ENCODE measurements at regions not wholly inside any gene's neighbourhood (a gene's known extent, or its start where the extent isn't known, plus 50 kb on each side); places are given as distances from the start of the nearest gene placed in this dataset.
"Not testable (repeated sequence)": the region's sequence is repeated elsewhere in the genome, so short reads cannot be mapped to it uniquely, and the experiment has no call there.

- no peak overlapping the region for H3K4me3 ChIP-seq (ENCODE audit: low read length)
- H3K4me1 ChIP-seq (ENCODE audit: control insufficient read depth, low read depth, low read length), result no peaks in the 10 kb centered on the region
- no peak overlapping the region for H3K27ac ChIP-seq (ENCODE audit: low read length)
- peaks cover 31% of the 10 kb centered on the region for H3K9me3 ChIP-seq (ENCODE audit: control insufficient read depth, low read depth, low read length)
- no peaks in the 10 kb centered on the region for H3K27me3 ChIP-seq (ENCODE audit: control insufficient read depth, insufficient read depth, low read length)
- H3K9ac ChIP-seq (ENCODE audit: low read length), result no peak overlapping the region
- no peaks in the 10 kb centered on the region for H3K36me3 ChIP-seq (ENCODE audit: control insufficient read depth, low read depth, low read length)
Measured at GRCh38 chr4:116018831-116019230, 905.4 kb upstream of the NDST4 start.

GRCh38 chr4:116016201-116016600, 902.8 kb upstream of the NDST4 start:
- H3K27me3 ChIP-seq (ENCODE audit: control insufficient read depth, insufficient read depth, low read length), result no peaks in the 10 kb centered on the region
- peaks cover 32% of the 10 kb centered on the region for H3K9me3 ChIP-seq (ENCODE audit: control insufficient read depth, low read depth, low read length)
- H3K36me3 ChIP-seq (ENCODE audit: control insufficient read depth, low read depth, low read length), result no peaks in the 10 kb centered on the region
- no peaks in the 10 kb centered on the region for H3K4me1 ChIP-seq (ENCODE audit: control insufficient read depth, low read depth, low read length)
- no peak overlapping the region for H3K9ac ChIP-seq (ENCODE audit: low read length)
- H3K4me3 ChIP-seq (ENCODE audit: low read length), result no peak overlapping the region
- H3K27ac ChIP-seq (ENCODE audit: low read length), result no peak overlapping the region

- H3K27ac ChIP-seq (ENCODE audit: low read length), result no peak overlapping the region
Measured at GRCh38 chr4:116015549-116015948, 902.1 kb upstream of the NDST4 start.

GRCh38 chr4:116015062-116015461, 901.6 kb upstream of the NDST4 start:
- H3K9ac ChIP-seq (ENCODE audit: low read length), result no peak overlapping the region
- peaks cover 27% of the 10 kb centered on the region for H3K9me3 ChIP-seq (ENCODE audit: control insufficient read depth, low read depth, low read length)
- H3K27me3 ChIP-seq (ENCODE audit: control insufficient read depth, insufficient read depth, low read length), result no peaks in the 10 kb centered on the region
- H3K27ac ChIP-seq (ENCODE audit: low read length), result no peak overlapping the region
- H3K36me3 ChIP-seq (ENCODE audit: control insufficient read depth, low read depth, low read length), result no peaks in the 10 kb centered on the region
- H3K4me3 ChIP-seq (ENCODE audit: low read length), result no peak overlapping the region
- no peaks in the 10 kb centered on the region for H3K4me1 ChIP-seq (ENCODE audit: control insufficient read depth, low read depth, low read length)

More at GRCh38 chr4:116015549-116015948, 902.1 kb upstream of the NDST4 start:
- Histone ChIP-seq H3K27me3 (ENCODE audit: control insufficient read depth, insufficient read depth, low read length) (no peaks in the 10 kb centered on the region), H3K36me3 (ENCODE audit: control insufficient read depth, low read depth, low read length) (no peaks in the 10 kb centered on the region), H3K4me1 (ENCODE audit: control insufficient read depth, low read depth, low read length) (no peaks in the 10 kb centered on the region), H3K9me3 (ENCODE audit: control insufficient read depth, low read depth, low read length) (peaks cover 27% of the 10 kb centered on the region), H3K9ac (ENCODE audit: low read length) (no peak overlapping the region), H3K4me3 (ENCODE audit: low read length) (no peak overlapping the region)

GRCh38 chr4:116010923-116011322, 897.5 kb upstream of the NDST4 start:
- H3K27ac ChIP-seq (ENCODE audit: low read length), result no peak overlapping the region
- peaks cover 22% of the 10 kb centered on the region for H3K9me3 ChIP-seq (ENCODE audit: control insufficient read depth, low read depth, low read length)
- no peaks in the 10 kb centered on the region for H3K36me3 ChIP-seq (ENCODE audit: control insufficient read depth, low read depth, low read length)
- no peak overlapping the region for H3K4me3 ChIP-seq (ENCODE audit: low read length)
- H3K27me3 ChIP-seq (ENCODE audit: control insufficient read depth, insufficient read depth, low read length), result no peaks in the 10 kb centered on the region
- no peak overlapping the region for H3K9ac ChIP-seq (ENCODE audit: low read length)
- H3K4me1 ChIP-seq (ENCODE audit: control insufficient read depth, low read depth, low read length), result no peaks in the 10 kb centered on the region

GRCh38 chr4:116005806-116006088, 892.3 kb upstream of the NDST4 start:
- Histone ChIP-seq H3K9me3 (ENCODE audit: control insufficient read depth, low read depth, low read length) (no peaks in the 10 kb centered on the region), H3K4me1 (ENCODE audit: control insufficient read depth, low read depth, low read length) (no peaks in the 10 kb centered on the region), H3K4me3 (ENCODE audit: low read length) (no peak overlapping the region), H3K9ac (ENCODE audit: low read length) (no peak overlapping the region), H3K27me3 (ENCODE audit: control insufficient read depth, insufficient read depth, low read length) (no peaks in the 10 kb centered on the region), H3K27ac (ENCODE audit: low read length) (no peak overlapping the region), H3K36me3 (ENCODE audit: control insufficient read depth, low read depth, low read length) (no peaks in the 10 kb centered on the region)

- no peaks in the 10 kb centered on the region for H3K9me3 ChIP-seq (ENCODE audit: control insufficient read depth, low read depth, low read length)
- H3K4me1 ChIP-seq (ENCODE audit: control insufficient read depth, low read depth, low read length), result no peaks in the 10 kb centered on the region
- no peak overlapping the region for H3K4me3 ChIP-seq (ENCODE audit: low read length)
- no peaks in the 10 kb centered on the region for H3K36me3 ChIP-seq (ENCODE audit: control insufficient read depth, low read depth, low read length)
- H3K27ac ChIP-seq (ENCODE audit: low read length), result no peak overlapping the region
- H3K27me3 ChIP-seq (ENCODE audit: control insufficient read depth, insufficient read depth, low read length), result no peaks in the 10 kb centered on the region
- no peak overlapping the region for H3K9ac ChIP-seq (ENCODE audit: low read length)
Measured at GRCh38 chr4:116005037-116005805, 891.8 kb upstream of the NDST4 start.

- Histone ChIP-seq H3K36me3 (ENCODE audit: control insufficient read depth, low read depth, low read length) (no peaks in the 10 kb centered on the region), H3K9me3 (ENCODE audit: control insufficient read depth, low read depth, low read length) (no peaks in the 10 kb centered on the region), H3K27ac (ENCODE audit: low read length) (no peak overlapping the region), H3K4me3 (ENCODE audit: low read length) (no peak overlapping the region), H3K27me3 (ENCODE audit: control insufficient read depth, insufficient read depth, low read length) (no peaks in the 10 kb centered on the region), H3K4me1 (ENCODE audit: control insufficient read depth, low read depth, low read length) (no peaks in the 10 kb centered on the region), H3K9ac (ENCODE audit: low read length) (no peak overlapping the region)
Measured at GRCh38 chr4:116001291-116001690, 887.9 kb upstream of the NDST4 start.

- Histone ChIP-seq H3K27ac (ENCODE audit: low read length) (no peak overlapping the region), H3K4me3 (ENCODE audit: low read length) (no peak overlapping the region), H3K27me3 (ENCODE audit: control insufficient read depth, insufficient read depth, low read length) (no peaks in the 10 kb centered on the region), H3K9ac (ENCODE audit: low read length) (no peak overlapping the region), H3K9me3 (ENCODE audit: control insufficient read depth, low read depth, low read length) (no peaks in the 10 kb centered on the region), H3K36me3 (ENCODE audit: control insufficient read depth, low read depth, low read length) (no peaks in the 10 kb centered on the region), H3K4me1 (ENCODE audit: control insufficient read depth, low read depth, low read length) (no peaks in the 10 kb centered on the region)
Measured at GRCh38 chr4:115986573-115986972, 873.2 kb upstream of the NDST4 start.

- Histone ChIP-seq H3K4me1 (ENCODE audit: control insufficient read depth, low read depth, low read length) (peaks cover 31% of the 10 kb centered on the region), H3K9ac (ENCODE audit: low read length) (peak overlapping the region; percentile 62), H3K27ac (ENCODE audit: low read length) (peak overlapping the region; percentile 82), H3K4me3 (ENCODE audit: low read length) (peak overlapping the region; percentile 39)
- not testable (repeated sequence) for H3K27me3 ChIP-seq (ENCODE audit: control insufficient read depth, insufficient read depth, low read length); H3K9me3 ChIP-seq (ENCODE audit: control insufficient read depth, low read depth, low read length); H3K36me3 ChIP-seq (ENCODE audit: control insufficient read depth, low read depth, low read length)
Measured at GRCh38 chr4:115975421-115976001, 862.1 kb upstream of the NDST4 start.

- Histone ChIP-seq H3K9me3 (ENCODE audit: control insufficient read depth, low read depth, low read length) (no peaks in the 10 kb centered on the region), H3K4me3 (ENCODE audit: low read length) (peak overlapping the region; percentile 2), H3K9ac (ENCODE audit: low read length) (peak overlapping the region; percentile 8), H3K27me3 (ENCODE audit: control insufficient read depth, insufficient read depth, low read length) (no peaks in the 10 kb centered on the region), H3K4me1 (ENCODE audit: control insufficient read depth, low read depth, low read length) (peaks cover 31% of the 10 kb centered on the region), H3K36me3 (ENCODE audit: control insufficient read depth, low read depth, low read length) (no peaks in the 10 kb centered on the region), H3K27ac (ENCODE audit: low read length) (peak overlapping the region; percentile 55)
Measured at GRCh38 chr4:115973768-115974167, 860.3 kb upstream of the NDST4 start.

GRCh38 chr4:115972967-115973366, 859.5 kb upstream of the NDST4 start:
- Histone ChIP-seq H3K4me1 (ENCODE audit: control insufficient read depth, low read depth, low read length) (peaks cover 31% of the 10 kb centered on the region), H3K27ac (ENCODE audit: low read length) (peak overlapping the region; percentile 47), H3K9me3 (ENCODE audit: control insufficient read depth, low read depth, low read length) (no peaks in the 10 kb centered on the region), H3K36me3 (ENCODE audit: control insufficient read depth, low read depth, low read length) (no peaks in the 10 kb centered on the region), H3K4me3 (ENCODE audit: low read length) (peak overlapping the region; percentile 2), H3K27me3 (ENCODE audit: control insufficient read depth, insufficient read depth, low read length) (no peaks in the 10 kb centered on the region), H3K9ac (ENCODE audit: low read length) (no peak overlapping the region)

All from iPS-18a (cell line).